GM23338 (cell line): ENCODE measurements at regions not wholly inside any gene's neighbourhood (a gene's known extent, or its start where the extent isn't known, plus 50 kb on each side); places are given as distances from the start of the nearest gene placed in this dataset.

Experiments used
- ATAC-seq: fragments of 200-7000 bp; cut with Tn5 transposase; 3 replicates; pipeline ENCODE4 v1.9.1; 2020
- DNase-seq: peaks from one replicate; pipeline ENCODE4 v3.0.0-alpha.2; 2015; ENCODE audit warnings: low spot score
- H2AFZ ChIP-seq: fragments of 200-600 bp; sonication (generic); 2 replicates; pipeline ENCODE4 v1.8.0; 2016; ENCODE audit warnings: antibody characterized with exemption, mild to moderate bottlenecking, moderate library complexity
- H3F3A ChIP-seq: fragments of 200-600 bp; sonication (generic); replicated peaks from 2 replicates; pipeline ENCODE4 v1.8.0; 2017; ENCODE audit warnings: antibody characterized with exemption, mixed run types, low read depth
- H3K27ac ChIP-seq: fragments of 200-600 bp; sonication (generic); 2 replicates; pipeline ENCODE4 v1.6.1; 2016; ENCODE audit warnings: low read depth
- H3K27me3 ChIP-seq: fragments of 200-600 bp; sonication (generic); 2 replicates; pipeline ENCODE4 v1.8.0; 2016; ENCODE audit warnings: mild to moderate bottlenecking, mixed run types, moderate library complexity; ENCODE audit not compliant: insufficient read depth
- H3K36me3 ChIP-seq: fragments of 200-600 bp; sonication (generic); 2 replicates; pipeline ENCODE4 v1.8.0; 2016; ENCODE audit warnings: mild to moderate bottlenecking; ENCODE audit not compliant: insufficient read depth
- H3K4me1 ChIP-seq: fragments of 200-600 bp; sonication (generic); 2 replicates; pipeline ENCODE4 v1.8.0; 2016; ENCODE audit warnings: mild to moderate bottlenecking, moderate library complexity; ENCODE audit not compliant: insufficient read depth
- H3K4me2 ChIP-seq: fragments of 200-600 bp; sonication (generic); 2 replicates; pipeline ENCODE4 v1.7.1; 2017; ENCODE audit warnings: mixed run types
- H3K4me3 ChIP-seq: fragments of 200-600 bp; sonication (generic); 2 replicates; pipeline ENCODE4 v1.6.1; 2016; ENCODE audit warnings: mixed run types
- H3K79me2 ChIP-seq: fragments of 200-600 bp; sonication (generic); replicated peaks from 2 replicates; pipeline ENCODE4 v1.8.0; 2017; ENCODE audit warnings: mild to moderate bottlenecking; ENCODE audit not compliant: insufficient read depth
- H3K9me2 ChIP-seq: fragments of 200-600 bp; sonication (generic); 2 replicates; pipeline ENCODE4 v1.8.0; 2017; ENCODE audit not compliant: insufficient read depth
- H4K20me1 ChIP-seq: fragments of 200-600 bp; sonication (generic); replicated peaks from 2 replicates; pipeline ENCODE4 v1.8.0; 2017; ENCODE audit warnings: mild to moderate bottlenecking; ENCODE audit not compliant: insufficient read depth
- H3K27ac Mint-ChIP-seq: 2 replicates; pipeline ENCODE4 v1.8.0; 2020; ENCODE audit warnings: inconsistent platforms, mild to moderate bottlenecking, moderate library complexity, mixed read lengths
- H3K27me3 Mint-ChIP-seq: 3 replicates; pipeline ENCODE4 v1.8.0; 2022; ENCODE audit warnings: low read depth, mild to moderate bottlenecking, moderate library complexity, mixed read lengths, inconsistent platforms; ENCODE audit not compliant: insufficient read depth, poor library complexity
- H3K36me3 Mint-ChIP-seq: 3 replicates; pipeline ENCODE4 v1.8.0; 2021; ENCODE audit warnings: low read depth, mild to moderate bottlenecking, inconsistent platforms, moderate library complexity, mixed read lengths
- H3K4me1 Mint-ChIP-seq: 3 replicates; pipeline ENCODE4 v1.8.0; 2020; ENCODE audit warnings: mild to moderate bottlenecking, inconsistent platforms, mixed read lengths
- H3K4me3 Mint-ChIP-seq: 3 replicates; pipeline ENCODE4 v1.8.0; 2021; ENCODE audit warnings: moderate library complexity, mild to moderate bottlenecking, inconsistent platforms, mixed read lengths
- H3K9me3 Mint-ChIP-seq: 3 replicates; pipeline ENCODE4 v1.8.0; 2020; ENCODE audit warnings: moderate library complexity, mild to moderate bottlenecking, inconsistent platforms, mixed read lengths
- EZH2 ChIP-seq: fragments of 200-600 bp; sonication (generic); IDR thresholded peaks from one replicate; pipeline ENCODE4 v1.8.0; 2017; ENCODE audit warnings: antibody characterized with exemption, mild to moderate bottlenecking, low read depth; ENCODE audit not compliant: unreplicated experiment
- EZH2phosphoT487 ChIP-seq: fragments of 200-600 bp; sonication (generic); IDR thresholded peaks from one replicate; pipeline ENCODE4 v1.8.1; 2018; ENCODE audit warnings: antibody characterized with exemption; ENCODE audit not compliant: unreplicated experiment
- JUNB ChIP-seq: IDR thresholded peaks from one replicate; pipeline ENCODE4 v1.6.1; 2016; ENCODE audit warnings: antibody characterized with exemption; ENCODE audit not compliant: unreplicated experiment
- POLR2AphosphoS5 ChIP-seq: IDR thresholded peaks from 2 replicates; pipeline ENCODE4 v1.6.1; 2016; ENCODE audit warnings: antibody characterized with exemption, low read depth
- STAT1 ChIP-seq: IDR thresholded peaks from one replicate; pipeline ENCODE4 v1.6.1; 2016; ENCODE audit warnings: antibody characterized with exemption; ENCODE audit not compliant: unreplicated experiment
- ZNF114 ChIP-seq: fragments of 250-450 bp; sonication (Bioruptor Pico); IDR thresholded peaks from 2 replicates; pipeline ENCODE4 v1.5.0; 2020; ENCODE audit warnings: mild to moderate bottlenecking, moderate library complexity
- ZNF331 ChIP-seq: fragments of 250-450 bp; sonication (Bioruptor Pico); IDR thresholded peaks from 2 replicates; pipeline ENCODE4 v1.5.0; 2020; ENCODE audit warnings: low read depth, mild to moderate bottlenecking, moderate library complexity
- TF ChIP-seq, protein P1 (sequence below): IDR thresholded peaks from 2 replicates; pipeline ENCODE4 v1.6.1; 2016; ENCODE audit warnings: antibody characterized with exemption
- TF ChIP-seq, protein P2 (sequence below), 2 experiments: fragments of 200-600 bp in 1 of 2; sonication (generic) in 1 of 2; conservative IDR thresholded peaks; 2 replicates each; pipeline versions ENCODE4 v1.5.1 to v1.6.1; 2016 to 2017; ENCODE audit warnings: antibody characterized with exemption in 2 of 2, low read depth in 2 of 2, mild to moderate bottlenecking in 2 of 2, moderate library complexity in 1 of 2
- TF ChIP-seq, protein P3 (sequence below): fragments of 250-450 bp; sonication (Bioruptor Pico); IDR thresholded peaks from 2 replicates; pipeline ENCODE4 v1.5.0; 2020; ENCODE audit warnings: mild to moderate bottlenecking, moderate library complexity

DNA sequence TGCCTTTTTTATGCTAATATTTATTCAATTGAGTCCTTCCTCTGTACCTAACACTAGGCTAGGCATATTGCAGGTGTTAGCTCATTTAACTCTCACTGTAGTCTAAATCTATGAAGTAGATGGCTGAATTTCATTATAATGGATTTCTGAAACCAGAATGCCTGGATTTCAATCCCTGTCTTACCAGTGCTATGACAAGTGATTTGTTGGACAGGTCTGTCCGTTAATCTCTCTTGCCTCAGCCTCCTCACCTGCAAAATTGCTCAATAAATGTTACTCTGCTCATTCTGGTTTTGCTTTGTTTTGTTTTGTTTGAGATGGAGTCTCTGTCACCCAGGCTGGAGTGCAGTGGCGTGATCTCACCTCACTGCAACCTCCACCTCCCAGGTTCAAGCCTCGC lies 146.1 kb upstream of the ADGRL2 start:
- Histone ChIP-seq H3K79me2 (no peaks in the 10 kb centered on the region), H3K27ac (no peak overlapping the region), H2AFZ (no peak overlapping the region), H3K4me1 (peaks cover 5% of the 10 kb centered on the region; the same call in 1 of the 2 replicates), H4K20me1 (no peaks in the 10 kb centered on the region), H3K36me3 (no peaks in the 10 kb centered on the region), H3K27me3 (no peaks in the 10 kb centered on the region), H3K4me3 (no peak overlapping the region), H3F3A (no peaks in the 10 kb centered on the region), H3K4me2 (peak overlapping the region; percentile 56), H3K9me2 (peaks cover 8% of the 10 kb centered on the region; the same call in 1 of the 2 replicates)
- Mint-ChIP-seq H3K36me3 (no peaks in the 10 kb centered on the region), H3K9me3 (0 out of 3 replicates have a peak, but pooled peaks cover 3% of the 10 kb centered on the region), H3K4me3 (no peak overlapping the region), H3K4me1 (peaks cover 17% of the 10 kb centered on the region), H3K27me3 (no peaks in the 10 kb centered on the region), H3K27ac (no peak overlapping the region)
- TF ChIP-seq STAT1 (no peak), JUNB (no peak), ZNF114 (CRISPR knock-in tag) (no peak), ZNF331 (CRISPR knock-in tag) (no peak), EZH2 (no peak)
- TF ChIP-seq, protein P1, sequence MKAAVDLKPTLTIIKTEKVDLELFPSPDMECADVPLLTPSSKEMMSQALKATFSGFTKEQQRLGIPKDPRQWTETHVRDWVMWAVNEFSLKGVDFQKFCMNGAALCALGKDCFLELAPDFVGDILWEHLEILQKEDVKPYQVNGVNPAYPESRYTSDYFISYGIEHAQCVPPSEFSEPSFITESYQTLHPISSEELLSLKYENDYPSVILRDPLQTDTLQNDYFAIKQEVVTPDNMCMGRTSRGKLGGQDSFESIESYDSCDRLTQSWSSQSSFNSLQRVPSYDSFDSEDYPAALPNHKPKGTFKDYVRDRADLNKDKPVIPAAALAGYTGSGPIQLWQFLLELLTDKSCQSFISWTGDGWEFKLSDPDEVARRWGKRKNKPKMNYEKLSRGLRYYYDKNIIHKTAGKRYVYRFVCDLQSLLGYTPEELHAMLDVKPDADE = no peak
- TF ChIP-seq, protein P2, sequence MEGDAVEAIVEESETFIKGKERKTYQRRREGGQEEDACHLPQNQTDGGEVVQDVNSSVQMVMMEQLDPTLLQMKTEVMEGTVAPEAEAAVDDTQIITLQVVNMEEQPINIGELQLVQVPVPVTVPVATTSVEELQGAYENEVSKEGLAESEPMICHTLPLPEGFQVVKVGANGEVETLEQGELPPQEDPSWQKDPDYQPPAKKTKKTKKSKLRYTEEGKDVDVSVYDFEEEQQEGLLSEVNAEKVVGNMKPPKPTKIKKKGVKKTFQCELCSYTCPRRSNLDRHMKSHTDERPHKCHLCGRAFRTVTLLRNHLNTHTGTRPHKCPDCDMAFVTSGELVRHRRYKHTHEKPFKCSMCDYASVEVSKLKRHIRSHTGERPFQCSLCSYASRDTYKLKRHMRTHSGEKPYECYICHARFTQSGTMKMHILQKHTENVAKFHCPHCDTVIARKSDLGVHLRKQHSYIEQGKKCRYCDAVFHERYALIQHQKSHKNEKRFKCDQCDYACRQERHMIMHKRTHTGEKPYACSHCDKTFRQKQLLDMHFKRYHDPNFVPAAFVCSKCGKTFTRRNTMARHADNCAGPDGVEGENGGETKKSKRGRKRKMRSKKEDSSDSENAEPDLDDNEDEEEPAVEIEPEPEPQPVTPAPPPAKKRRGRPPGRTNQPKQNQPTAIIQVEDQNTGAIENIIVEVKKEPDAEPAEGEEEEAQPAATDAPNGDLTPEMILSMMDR (conservative IDR thresholded peaks at IDR 0.05; ENCODE audit: low read depth in 2 of 2) = no peak
- DNase-seq (peak; percentile 9), ATAC-seq (no peak)

DNA sequence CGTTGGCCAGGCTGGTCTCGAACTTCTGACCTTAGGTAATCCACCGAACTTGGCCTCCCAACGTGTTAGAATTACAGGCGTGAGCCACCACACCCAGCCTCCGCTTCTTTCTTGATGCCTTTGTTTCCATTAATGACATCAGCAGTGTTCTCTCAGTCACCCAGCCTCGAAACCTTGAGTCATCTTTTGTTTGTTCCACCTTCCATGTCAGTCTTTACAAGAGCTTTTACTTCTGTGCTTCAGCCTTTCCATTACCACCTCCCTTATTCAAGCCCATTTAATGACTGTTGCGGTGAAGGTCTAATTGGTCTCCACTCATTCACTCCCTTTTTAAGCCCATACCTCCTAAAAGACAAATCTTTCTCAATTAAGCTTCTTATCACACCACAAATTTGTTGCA lies 146.6 kb upstream of the ADGRL2 start:
- no peaks in the 10 kb centered on the region for H3K27me3 Mint-ChIP-seq
- 0 out of 2 replicates have a peak overlapping the region, but pooled peaks have one; percentile 20 for H3K27ac Mint-ChIP-seq
- peak overlapping the region; percentile 56 for H3K4me2 ChIP-seq
- H3K4me1 Mint-ChIP-seq = peaks cover 18% of the 10 kb centered on the region
- H4K20me1 ChIP-seq = no peaks in the 10 kb centered on the region
- peaks cover 8% of the 10 kb centered on the region; the same call in 1 of the 2 replicates for H3K9me2 ChIP-seq
- H2AFZ ChIP-seq = no peak overlapping the region
- H3K79me2 ChIP-seq = no peaks in the 10 kb centered on the region
- no peak overlapping the region for H3K4me3 Mint-ChIP-seq
- H3K27ac ChIP-seq = no peak overlapping the region
- H3K27me3 ChIP-seq = no peaks in the 10 kb centered on the region
- no peaks in the 10 kb centered on the region for H3K36me3 Mint-ChIP-seq
- no peaks in the 10 kb centered on the region for H3K36me3 ChIP-seq
- H3K4me3 ChIP-seq = no peak overlapping the region
- DNase-seq (no peak), ATAC-seq (no peak)
- H3K4me1 ChIP-seq = peaks cover 5% of the 10 kb centered on the region; the same call in 1 of the 2 replicates
- 0 out of 3 replicates have a peak, but pooled peaks cover 3% of the 10 kb centered on the region for H3K9me3 Mint-ChIP-seq
- no peaks in the 10 kb centered on the region for H3F3A ChIP-seq
- TF ChIP-seq EZH2phosphoT487 = no peak
- no peak for TF ChIP-seq ZNF331 (CRISPR knock-in tag)
- no peak for TF ChIP-seq JUNB
- no peak for TF ChIP-seq ZNF114 (CRISPR knock-in tag)
- TF ChIP-seq, protein P3, sequence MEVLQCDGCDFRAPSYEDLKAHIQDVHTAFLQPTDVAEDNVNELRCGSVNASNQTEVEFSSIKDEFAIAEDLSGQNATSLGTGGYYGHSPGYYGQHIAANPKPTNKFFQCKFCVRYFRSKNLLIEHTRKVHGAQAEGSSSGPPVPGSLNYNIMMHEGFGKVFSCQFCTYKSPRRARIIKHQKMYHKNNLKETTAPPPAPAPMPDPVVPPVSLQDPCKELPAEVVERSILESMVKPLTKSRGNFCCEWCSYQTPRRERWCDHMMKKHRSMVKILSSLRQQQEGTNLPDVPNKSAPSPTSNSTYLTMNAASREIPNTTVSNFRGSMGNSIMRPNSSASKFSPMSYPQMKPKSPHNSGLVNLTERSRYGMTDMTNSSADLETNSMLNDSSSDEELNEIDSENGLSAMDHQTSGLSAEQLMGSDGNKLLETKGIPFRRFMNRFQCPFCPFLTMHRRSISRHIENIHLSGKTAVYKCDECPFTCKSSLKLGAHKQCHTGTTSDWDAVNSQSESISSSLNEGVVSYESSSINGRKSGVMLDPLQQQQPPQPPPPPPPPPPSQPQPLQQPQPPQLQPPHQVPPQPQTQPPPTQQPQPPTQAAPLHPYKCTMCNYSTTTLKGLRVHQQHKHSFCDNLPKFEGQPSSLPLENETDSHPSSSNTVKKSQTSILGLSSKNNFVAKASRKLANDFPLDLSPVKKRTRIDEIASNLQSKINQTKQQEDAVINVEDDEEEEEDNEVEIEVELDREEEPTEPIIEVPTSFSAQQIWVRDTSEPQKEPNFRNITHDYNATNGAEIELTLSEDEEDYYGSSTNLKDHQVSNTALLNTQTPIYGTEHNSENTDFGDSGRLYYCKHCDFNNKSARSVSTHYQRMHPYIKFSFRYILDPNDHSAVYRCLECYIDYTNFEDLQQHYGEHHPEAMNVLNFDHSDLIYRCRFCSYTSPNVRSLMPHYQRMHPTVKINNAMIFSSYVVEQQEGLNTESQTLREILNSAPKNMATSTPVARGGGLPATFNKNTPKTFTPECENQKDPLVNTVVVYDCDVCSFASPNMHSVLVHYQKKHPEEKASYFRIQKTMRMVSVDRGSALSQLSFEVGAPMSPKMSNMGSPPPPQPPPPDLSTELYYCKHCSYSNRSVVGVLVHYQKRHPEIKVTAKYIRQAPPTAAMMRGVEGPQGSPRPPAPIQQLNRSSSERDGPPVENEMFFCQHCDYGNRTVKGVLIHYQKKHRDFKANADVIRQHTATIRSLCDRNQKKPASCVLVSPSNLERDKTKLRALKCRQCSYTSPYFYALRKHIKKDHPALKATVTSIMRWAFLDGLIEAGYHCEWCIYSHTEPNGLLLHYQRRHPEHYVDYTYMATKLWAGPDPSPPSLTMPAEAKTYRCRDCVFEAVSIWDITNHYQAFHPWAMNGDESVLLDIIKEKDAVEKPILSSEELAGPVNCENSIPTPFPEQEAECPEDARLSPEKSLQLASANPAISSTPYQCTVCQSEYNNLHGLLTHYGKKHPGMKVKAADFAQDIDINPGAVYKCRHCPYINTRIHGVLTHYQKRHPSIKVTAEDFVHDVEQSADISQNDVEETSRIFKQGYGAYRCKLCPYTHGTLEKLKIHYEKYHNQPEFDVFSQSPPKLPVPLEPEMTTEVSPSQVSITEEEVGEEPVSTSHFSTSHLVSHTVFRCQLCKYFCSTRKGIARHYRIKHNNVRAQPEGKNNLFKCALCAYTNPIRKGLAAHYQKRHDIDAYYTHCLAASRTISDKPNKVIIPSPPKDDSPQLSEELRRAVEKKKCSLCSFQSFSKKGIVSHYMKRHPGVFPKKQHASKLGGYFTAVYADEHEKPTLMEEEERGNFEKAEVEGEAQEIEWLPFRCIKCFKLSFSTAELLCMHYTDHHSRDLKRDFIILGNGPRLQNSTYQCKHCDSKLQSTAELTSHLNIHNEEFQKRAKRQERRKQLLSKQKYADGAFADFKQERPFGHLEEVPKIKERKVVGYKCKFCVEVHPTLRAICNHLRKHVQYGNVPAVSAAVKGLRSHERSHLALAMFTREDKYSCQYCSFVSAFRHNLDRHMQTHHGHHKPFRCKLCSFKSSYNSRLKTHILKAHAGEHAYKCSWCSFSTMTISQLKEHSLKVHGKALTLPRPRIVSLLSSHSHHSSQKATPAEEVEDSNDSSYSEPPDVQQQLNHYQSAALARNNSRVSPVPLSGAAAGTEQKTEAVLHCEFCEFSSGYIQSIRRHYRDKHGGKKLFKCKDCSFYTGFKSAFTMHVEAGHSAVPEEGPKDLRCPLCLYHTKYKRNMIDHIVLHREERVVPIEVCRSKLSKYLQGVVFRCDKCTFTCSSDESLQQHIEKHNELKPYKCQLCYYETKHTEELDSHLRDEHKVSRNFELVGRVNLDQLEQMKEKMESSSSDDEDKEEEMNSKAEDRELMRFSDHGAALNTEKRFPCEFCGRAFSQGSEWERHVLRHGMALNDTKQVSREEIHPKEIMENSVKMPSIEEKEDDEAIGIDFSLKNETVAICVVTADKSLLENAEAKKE = no peak
- TF ChIP-seq, protein P2 (conservative IDR thresholded peaks at IDR 0.05; ENCODE audit: low read depth in 2 of 2) = no peak
- TF ChIP-seq STAT1 = no peak
- TF ChIP-seq EZH2 = no peak
- no peak for TF ChIP-seq POLR2AphosphoS5
